ENCODE measurements at regions not wholly inside any gene's neighbourhood (a gene's known extent, or its start where the extent isn't known, plus 50 kb on each side); places are given as distances from the start of the nearest gene placed in this dataset.

- DNase-seq (ENCODE audit: low read depth, low spot score): no peak
- POLR2A ChIA-PET: no interaction called here
- CTCF ChIA-PET: interaction anchor here (0.7 to 5.2 kb wide), 40 partner anchors 8 to 1264 kb away, joined by 3 to 92 read pairs (median 4); partner anchors contain the start of gene SEMA3C
These were observed 300.5 kb downstream of the HGF start for GRCh38 chr7:81469153-81469868.

GRCh38 chr7:81468526-81468925, 301.3 kb downstream of the HGF start:
- ChIA-PET CTCF (interaction anchor here (0.7 to 5.2 kb wide), 19 partner anchors 8 to 1042 kb away, joined by 3 to 92 read pairs (median 3); partner anchors contain the start of gene SEMA3C), POLR2A (no interaction called here)
- no peak for TF ChIP-seq CTCF (IDR thresholded peaks at IDR 0.05; ENCODE audit: insufficient read depth, low read length, missing control alignments)
- DNase-seq (ENCODE audit: low read depth, low spot score): no peak
- no peak overlapping the region for H3K4me3 ChIP-seq (ENCODE audit: low read depth, low read length)

More at GRCh38 chr7:81469153-81469868, 300.5 kb downstream of the HGF start:
- no peak overlapping the region for H3K4me3 ChIP-seq (ENCODE audit: low read depth, low read length)
- TF ChIP-seq CTCF (IDR thresholded peaks at IDR 0.05; ENCODE audit: insufficient read depth, low read length, missing control alignments): no peak

- H3K4me3 ChIP-seq (ENCODE audit: low read depth, low read length): no peak overlapping the region
- TF ChIP-seq CTCF (IDR thresholded peaks at IDR 0.05; ENCODE audit: insufficient read depth, low read length, missing control alignments): no peak
- ChIA-PET POLR2A (no interaction called here), CTCF (interaction anchor here (0.7 to 5.2 kb wide), 9 partner anchors 9 to 1041 kb away, joined by 3 to 92 read pairs (median 4); no protein-coding TSS in a partner anchor)
- DNase-seq (ENCODE audit: low read depth, low spot score): no peak
These were observed 301.9 kb downstream of the HGF start for GRCh38 chr7:81467964-81468363.

GRCh38 chr7:81462672-81463071, 307.2 kb downstream of the HGF start:
- ChIA-PET POLR2A (no interaction called here), CTCF (interaction anchor here (0.9 to 1.6 kb wide), 3 partner anchors 9 to 1403 kb away, joined by 4 to 6 read pairs (median 4); no protein-coding TSS in a partner anchor)
- TF ChIP-seq CTCF (IDR thresholded peaks at IDR 0.05; ENCODE audit: insufficient read depth, low read length, missing control alignments): no peak
- DNase-seq (ENCODE audit: low read depth, low spot score): no peak
- H3K4me3 ChIP-seq (ENCODE audit: low read depth, low read length): no peak overlapping the region

GRCh38 chr7:81460250-81461045, 309.4 kb downstream of the HGF start:
- POLR2A ChIA-PET: interaction anchor here (1.4 kb wide), 1 partner anchor 542 kb away, joined by 3 read pairs; the partner anchor contains the start of gene SEMA3C
- DNase-seq (ENCODE audit: low read depth, low spot score): no peak
- H3K4me3 ChIP-seq (ENCODE audit: low read depth, low read length): no peak overlapping the region
- CTCF ChIA-PET: interaction anchor here (0.9 to 1.9 kb wide), 5 partner anchors 8 to 762 kb away, joined by 3 to 7 read pairs (median 4); no protein-coding TSS in a partner anchor
- no peak for TF ChIP-seq CTCF (IDR thresholded peaks at IDR 0.05; ENCODE audit: insufficient read depth, low read length, missing control alignments)

GRCh38 chr7:81459485-81459884, 310.4 kb downstream of the HGF start:
- no peak for DNase-seq (ENCODE audit: low read depth, low spot score)
- ChIA-PET POLR2A (no interaction called here), CTCF (interaction anchor here (1.2 kb wide), 1 partner anchor 11 kb away, joined by 4 read pairs; no protein-coding TSS in a partner anchor)
- H3K4me3 ChIP-seq (ENCODE audit: low read depth, low read length): no peak overlapping the region
- no peak for TF ChIP-seq CTCF (IDR thresholded peaks at IDR 0.05; ENCODE audit: insufficient read depth, low read length, missing control alignments)

All from AG04449 (cell line).